Stimulated activated CD8-positive, alpha-beta memory T cell treated with anti-CD3 and anti-CD28 coated beads, Interleukin-4, amount 100 ng/mL, for 1 hour (primary cell): ENCODE measurements at regions not wholly inside any gene's neighbourhood (a gene's known extent, or its start where the extent isn't known, plus 50 kb on each side); places are given as distances from the start of the nearest gene placed in this dataset.
A peak's percentile ranks its signal among the peaks of the same experiment; 100 is the strongest.
"Not testable (repeated sequence)": the region's sequence is repeated elsewhere in the genome, so short reads cannot be mapped to it uniquely, and the experiment has no call there.

Experiments
- DNase-seq, 2 donors: peaks; one replicate each; pipeline ENCODE4 v3.0.0-alpha.2; 2020; ENCODE audit warnings: low read depth in 2 of 2, low spot score in 1 of 2

DNA sequence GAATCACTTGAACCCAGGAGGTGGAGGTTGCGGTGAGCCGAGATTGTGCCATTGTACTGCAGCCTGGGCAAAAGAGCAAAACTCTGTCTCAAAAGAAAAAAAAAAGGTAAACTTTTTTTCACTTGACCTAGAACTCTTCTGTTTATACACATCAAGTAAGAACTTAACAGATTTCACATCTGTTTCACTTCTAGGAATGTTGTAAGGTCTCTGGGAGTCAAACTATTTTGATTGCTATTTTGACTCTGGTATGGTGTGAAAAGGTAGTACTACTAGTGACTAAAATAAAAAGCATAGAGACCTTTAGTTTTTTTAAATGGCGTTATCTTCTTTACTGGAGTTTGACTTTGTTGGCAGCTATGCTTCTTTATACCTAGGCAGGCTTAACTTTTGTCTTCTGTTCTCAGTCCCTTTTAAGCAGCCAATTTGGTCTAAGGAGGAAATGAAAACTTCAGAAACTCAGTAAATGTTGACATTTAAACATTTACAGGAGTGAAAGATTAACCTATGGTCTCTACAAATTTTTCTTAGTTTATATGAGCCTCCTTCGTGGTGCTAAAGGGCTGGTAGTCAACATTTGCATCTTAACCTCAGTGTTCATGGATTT is 84.7 kb downstream of the METTL2B start:
- DNase-seq: not testable (repeated sequence)

DNA sequence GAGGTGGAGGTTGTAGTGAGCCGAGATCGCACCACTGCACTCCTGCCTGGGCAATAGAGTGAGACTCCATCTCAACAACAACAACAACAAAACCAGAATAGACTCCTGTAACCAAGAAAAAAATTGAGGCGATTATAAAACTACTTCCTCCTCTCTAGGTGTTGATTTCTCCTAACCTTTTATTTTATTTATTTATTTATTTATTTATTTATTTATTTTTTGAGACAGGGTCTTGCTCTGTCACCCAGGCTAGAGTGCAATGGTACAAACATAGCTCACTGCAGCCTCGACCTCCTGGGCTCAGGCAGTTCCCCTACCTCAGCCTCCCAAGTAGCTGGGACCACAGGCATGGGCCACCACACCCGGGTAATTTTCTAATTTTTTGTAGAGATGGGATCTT is 86.2 kb downstream of the METTL2B start:
- not testable (repeated sequence) for DNase-seq

GRCh38 chr7:128564123-128564700 is 87.7 kb downstream of the METTL2B start:
- not testable (repeated sequence) for DNase-seq

- not testable (repeated sequence) for DNase-seq
Observed at GRCh38 chr7:128564932-128565864, 88.7 kb downstream of the METTL2B start.

DNA sequence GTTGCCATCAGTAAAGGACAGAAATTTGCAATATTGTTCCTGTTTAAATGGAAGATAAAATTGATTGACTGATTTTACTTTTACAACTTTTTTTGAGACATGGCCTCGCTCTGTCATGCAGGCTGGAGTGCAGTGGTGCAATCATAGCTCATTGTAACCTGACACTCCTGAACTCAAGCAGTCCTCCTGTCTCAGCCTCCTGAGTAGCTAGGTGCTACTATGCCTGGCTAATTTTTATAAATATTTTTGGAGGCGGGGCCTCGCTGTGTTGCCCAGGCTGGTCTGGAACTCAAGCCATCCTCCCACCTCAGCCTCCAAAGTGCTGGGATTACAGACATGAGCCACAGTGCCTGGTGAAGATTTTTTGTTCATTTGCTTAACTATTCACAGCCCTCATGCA is 96.8 kb upstream of the GARIN1A start:
- DNase-seq: not testable (repeated sequence)

DNA sequence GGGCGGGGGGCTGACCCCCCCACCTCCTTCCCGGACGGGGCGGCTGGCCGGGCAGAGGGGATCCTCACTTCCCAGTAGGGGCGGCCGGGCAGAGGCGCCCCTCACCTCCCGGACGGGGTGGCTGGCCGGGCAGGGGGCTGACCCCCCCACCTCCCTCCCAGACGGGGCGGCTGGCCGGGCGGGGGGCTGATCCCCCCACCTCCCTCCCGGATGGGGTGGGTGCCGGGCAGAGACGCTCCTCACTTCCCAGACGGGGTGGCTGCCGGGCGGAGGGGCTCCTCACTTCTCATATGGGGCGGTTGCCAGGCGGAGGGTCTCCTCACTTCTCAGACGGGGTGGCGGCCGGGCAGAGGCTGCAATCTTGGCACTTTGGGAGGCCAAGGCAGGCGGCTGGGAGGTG is 95.1 kb upstream of the GARIN1A start:
- DNase-seq: not testable (repeated sequence)

DNA sequence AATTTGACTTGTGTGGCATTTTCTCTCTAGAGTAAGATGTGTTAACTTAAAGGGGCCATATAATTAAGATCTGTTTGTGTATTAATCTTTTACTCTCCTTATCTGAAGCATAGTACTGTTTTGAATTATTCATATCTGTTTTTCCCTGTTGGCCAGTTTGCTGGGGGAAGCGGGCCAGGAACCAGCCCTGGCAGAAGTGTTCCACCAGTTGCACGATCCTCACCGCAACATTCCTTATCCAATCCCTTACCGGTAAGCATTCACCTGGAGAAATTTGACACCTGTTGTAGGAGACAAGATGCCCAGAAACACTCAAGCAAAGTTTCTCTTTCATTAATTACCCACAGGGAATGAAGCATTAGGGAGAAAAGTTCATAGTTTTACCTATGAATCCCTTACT is 92.2 kb upstream of the GARIN1A start:
- DNase-seq: not testable (repeated sequence)

GRCh38 chr7:128581100-128581499 is 91.0 kb upstream of the GARIN1A start:
- not testable (repeated sequence) for DNase-seq

DNA sequence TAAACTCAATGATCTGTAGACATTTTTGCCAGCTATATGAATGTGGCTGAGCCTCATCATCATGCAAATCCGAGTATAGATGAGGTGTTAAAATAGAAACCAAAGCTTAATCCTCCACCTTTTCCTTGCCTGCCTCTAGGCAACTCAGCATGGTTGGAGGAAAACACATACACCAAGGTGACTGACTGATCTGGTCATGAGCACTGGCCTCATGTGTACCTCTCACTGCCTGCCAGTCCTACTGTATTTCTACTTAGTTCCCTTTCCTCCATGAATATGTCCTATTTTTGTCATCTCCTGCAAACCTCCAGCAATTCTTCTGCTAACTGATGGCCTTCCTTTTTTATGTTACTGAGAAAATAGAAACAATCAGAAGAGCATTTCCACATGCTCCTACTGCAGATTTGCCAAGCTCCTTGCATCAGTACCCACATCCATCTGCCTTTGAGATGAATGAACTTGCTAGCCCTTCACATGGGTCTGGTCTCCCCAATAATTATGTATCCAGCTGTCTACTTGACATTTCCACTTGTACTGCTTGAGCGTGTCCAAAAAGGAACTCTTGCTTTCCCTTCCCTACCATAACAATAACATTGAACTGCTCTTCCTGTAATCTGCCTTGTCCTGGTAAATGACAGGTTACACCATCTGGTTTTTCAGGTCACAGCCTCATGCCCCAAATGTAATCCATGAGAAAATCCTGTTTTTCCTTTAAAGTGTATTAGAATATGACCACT is 90.1 kb upstream of the GARIN1A start:
- DNase-seq: not testable (repeated sequence)

- DNase-seq: not testable (repeated sequence)
Observed at GRCh38 chr7:128586715-128587114, 85.4 kb upstream of the GARIN1A start.

- DNase-seq: no peak
Observed at GRCh38 chr7:128591705-128592104, 80.4 kb upstream of the GARIN1A start.

DNA sequence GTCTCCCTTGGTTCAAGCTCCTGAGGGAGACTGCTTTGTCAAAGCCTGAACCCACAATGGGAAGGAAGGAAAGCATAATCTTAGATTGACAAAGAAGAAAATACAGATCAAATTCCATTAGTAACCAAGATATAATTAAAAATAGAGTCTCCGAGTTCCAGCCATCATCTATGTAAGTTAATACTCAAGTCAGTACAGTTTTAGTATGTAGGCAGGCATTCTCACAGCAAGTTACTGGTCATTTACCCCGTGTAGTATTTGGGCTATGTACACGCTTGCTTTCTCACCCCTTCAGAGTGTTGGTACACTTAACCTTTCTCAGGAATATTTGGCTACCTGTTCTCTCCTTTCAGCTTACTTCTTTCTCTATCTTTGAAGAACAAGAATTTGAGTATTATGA is 79.9 kb upstream of the GARIN1A start:
- DNase-seq: not testable (repeated sequence)

GRCh38 chr7:128594061-128594460 is 78.0 kb upstream of the GARIN1A start:
- not testable (repeated sequence) for DNase-seq

DNA sequence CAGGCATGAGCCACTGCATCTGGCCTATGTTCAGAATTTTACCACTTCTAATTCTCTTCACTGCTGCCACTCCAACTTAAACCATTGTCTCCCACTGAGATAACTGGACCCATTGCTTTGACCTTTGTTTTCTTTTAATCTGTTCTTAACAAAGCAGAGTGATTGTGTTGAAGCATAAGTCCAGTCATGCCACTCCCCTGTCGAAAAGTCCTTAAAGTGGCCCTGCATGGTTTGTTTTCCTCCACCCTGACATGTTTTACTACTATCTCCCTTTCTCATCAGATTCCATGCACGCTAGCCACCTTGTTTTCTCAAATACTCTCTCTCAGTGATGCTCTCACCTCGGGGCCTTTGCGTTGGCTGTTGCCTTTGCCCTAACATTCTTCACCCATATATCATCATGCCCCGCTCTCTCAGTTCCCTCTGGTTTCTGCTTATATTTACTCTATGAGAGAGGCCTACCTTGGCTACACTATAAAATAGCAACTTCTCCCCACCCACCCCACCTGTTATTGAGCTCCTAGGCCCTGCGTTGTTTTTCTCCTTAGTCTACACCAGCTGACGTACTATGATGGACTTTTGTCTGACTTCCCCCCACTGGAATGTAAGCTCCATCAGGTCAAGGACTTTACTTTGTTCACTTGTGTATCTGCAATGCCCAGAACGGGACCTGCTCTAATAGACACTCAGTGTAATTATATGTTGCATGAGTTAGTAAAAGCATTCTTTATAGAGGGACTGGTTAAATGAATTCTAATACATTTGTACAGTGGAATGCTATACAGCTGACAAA is 75.6 kb upstream of the GARIN1A start:
- DNase-seq: not testable (repeated sequence)

DNA sequence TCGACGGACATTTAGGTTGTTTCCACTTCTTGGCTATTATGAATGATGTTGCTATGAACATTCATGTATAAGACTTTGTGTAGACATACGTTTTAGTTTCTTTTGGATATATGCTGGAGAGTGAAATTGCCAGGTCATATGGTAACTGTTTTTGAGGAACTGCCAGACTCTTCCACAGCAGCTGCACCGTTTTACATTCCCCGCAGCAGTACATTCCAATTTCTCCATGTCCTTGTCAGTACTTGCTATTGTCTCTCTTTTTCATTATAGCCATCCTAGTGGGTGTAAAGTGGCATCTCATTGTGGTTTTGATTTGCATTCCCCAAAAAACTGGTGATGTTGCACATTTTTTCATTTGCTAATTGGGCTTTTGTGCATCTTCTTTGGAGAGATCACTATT is 73.1 kb upstream of the GARIN1A start:
- not testable (repeated sequence) for DNase-seq

DNA sequence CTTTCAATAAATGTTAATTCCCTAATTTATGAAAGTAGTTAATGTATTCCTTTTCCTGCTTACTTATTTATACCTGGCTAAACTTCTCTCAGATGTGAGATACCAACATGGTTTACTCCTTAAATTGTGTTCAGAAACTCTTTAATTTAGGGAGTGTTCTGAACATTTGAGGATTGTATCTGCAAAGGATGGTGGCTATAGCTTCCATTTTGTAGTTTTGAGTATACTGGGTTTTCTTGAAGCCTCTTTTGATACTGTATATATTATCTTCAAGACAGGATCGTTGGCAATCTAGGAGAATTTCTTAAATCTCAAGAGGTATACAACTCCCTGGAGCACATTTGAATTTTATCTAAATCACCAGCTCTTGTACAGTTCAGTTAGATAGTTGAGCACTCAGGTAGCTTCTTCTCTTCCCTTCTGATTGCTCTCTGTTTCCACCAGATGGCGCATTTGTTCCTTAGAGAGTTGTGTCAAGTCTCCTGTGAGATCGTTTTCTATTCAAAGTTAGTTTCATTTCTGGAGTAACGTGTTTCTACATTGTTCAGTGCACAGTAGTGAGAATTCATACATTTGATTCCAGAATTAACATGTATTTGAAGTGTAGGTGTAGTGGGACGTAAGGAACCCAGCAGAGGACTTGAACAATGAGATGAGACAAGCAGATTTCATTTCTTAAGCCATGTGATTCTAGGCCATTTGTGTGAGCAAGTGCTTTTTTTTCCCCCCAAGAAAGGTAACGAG is 63.2 kb upstream of the GARIN1A start:
- peak; percentile 9 to 10 for DNase-seq

GRCh38 chr7:128613366-128613765 is 58.7 kb upstream of the GARIN1A start:
- DNase-seq: not testable (repeated sequence)

DNA sequence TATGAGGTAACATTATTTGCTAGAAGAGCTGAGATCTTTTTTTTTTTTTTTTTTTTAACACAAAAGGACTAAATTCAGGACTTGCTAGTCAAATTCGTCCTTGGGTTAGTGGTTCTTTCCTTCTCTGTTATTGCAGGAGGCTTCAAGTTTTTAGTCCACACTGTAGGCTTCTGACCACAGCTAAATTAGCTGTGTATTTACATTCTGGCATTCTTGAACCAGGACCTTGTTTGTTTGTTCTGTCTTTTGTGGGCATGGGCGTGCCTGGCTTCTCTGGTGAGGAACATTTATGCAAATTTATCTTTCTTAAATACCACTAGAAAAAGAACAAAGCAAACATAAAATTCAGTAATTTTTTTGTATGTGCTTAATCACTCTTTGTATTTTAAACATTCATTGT is 57.3 kb upstream of the GARIN1A start:
- not testable (repeated sequence) for DNase-seq

DNA sequence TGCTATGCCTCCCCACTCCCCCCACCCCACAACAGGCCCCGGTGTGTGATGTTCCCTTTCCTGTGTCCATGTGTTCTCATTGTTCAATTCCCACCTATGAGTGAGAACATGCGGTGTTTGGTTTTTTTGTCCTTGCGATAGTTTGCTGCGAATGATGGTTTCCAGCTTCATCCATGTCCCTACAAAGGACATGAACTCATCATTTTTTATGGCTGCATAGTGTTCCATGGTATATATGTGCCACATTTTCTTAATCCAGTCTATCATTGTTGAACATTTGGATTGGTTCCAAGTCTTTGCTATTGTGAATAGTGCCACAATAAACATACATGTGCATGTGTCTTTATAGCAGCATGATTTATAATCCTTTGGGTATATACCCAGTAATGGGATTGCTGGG is 55.3 kb upstream of the GARIN1A start:
- DNase-seq: not testable (repeated sequence)
